DMS153 (cell line): ENCODE measurements at regions not wholly inside any gene's neighbourhood (a gene's known extent, or its start where the extent isn't known, plus 50 kb on each side); places are given as distances from the start of the nearest gene placed in this dataset.
"Not testable (repeated sequence)": the region's sequence is repeated elsewhere in the genome, so short reads cannot be mapped to it uniquely, and the experiment has no call there.

Source experiments
- DNase-seq: peaks from one replicate; lab custom pipeline; 2025; lab: John Stamatoyannopoulos, UW

- no peak for DNase-seq
Measured at GRCh38 chr10:11667756-11668155, 56.3 kb upstream of the USP6NL start.

- no peak for DNase-seq
Measured at GRCh38 chr10:11663763-11664555, 52.5 kb upstream of the USP6NL start.

- DNase-seq = not testable (repeated sequence)
Measured at GRCh38 chr10:11663126-11663515, 51.7 kb upstream of the USP6NL start.

- no peak for DNase-seq
Measured at GRCh38 chr10:11661441-11661840, 50.0 kb upstream of the USP6NL start.
